ENCODE measurements at regions not wholly inside any gene's neighbourhood (a gene's known extent, or its start where the extent isn't known, plus 50 kb on each side); places are given as distances from the start of the nearest gene placed in this dataset.

DNA sequence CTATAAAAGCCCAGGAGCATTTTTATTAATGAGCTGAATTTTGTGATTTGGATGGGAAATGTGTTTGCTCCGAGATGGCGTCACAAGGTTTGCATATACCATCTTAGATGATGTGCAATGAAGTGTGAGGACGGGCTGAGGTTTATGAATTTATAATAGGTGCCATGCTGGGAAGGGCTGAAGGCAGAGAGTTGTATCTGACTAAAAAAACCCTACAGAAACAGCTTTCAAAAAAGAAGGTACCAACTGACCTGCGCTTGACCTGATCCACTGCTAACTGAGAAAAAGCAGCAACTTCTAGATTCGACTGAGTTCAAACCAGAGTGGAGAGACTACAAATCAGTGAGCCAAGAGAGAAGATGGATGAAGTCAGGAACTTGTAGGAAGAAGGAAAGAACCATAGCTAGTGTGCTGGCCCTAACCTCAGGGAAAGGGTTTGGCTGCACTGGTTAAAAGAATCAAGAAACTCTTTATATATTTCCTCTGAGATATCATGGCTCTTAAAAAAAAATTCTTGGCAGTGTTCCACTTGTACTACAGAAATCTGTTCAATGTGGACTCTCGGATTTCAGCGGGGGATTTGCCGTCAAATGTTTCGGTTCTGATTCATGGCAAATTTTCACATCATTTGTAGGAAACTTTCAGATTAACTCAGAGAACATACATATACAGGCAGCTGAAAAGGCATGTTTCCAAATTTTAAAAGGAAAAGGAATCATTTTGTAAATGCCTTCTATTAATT lies 56.5 kb upstream of the HDGFL1 start:
- Histone ChIP-seq H3K27me3 (ENCODE audit: control insufficient read depth, insufficient read depth, low read length) (no peaks in the 10 kb centered on the region), H3K4me3 (ENCODE audit: low read depth, low read length) (no peak overlapping the region), H3K36me3 (ENCODE audit: control insufficient read depth, insufficient read depth, low read length) (no peaks in the 10 kb centered on the region)
- FAIRE-seq (no peak), DNase-seq (ENCODE audit: low read depth) (peak; percentile 19)
- TF ChIP-seq, protein P1, sequence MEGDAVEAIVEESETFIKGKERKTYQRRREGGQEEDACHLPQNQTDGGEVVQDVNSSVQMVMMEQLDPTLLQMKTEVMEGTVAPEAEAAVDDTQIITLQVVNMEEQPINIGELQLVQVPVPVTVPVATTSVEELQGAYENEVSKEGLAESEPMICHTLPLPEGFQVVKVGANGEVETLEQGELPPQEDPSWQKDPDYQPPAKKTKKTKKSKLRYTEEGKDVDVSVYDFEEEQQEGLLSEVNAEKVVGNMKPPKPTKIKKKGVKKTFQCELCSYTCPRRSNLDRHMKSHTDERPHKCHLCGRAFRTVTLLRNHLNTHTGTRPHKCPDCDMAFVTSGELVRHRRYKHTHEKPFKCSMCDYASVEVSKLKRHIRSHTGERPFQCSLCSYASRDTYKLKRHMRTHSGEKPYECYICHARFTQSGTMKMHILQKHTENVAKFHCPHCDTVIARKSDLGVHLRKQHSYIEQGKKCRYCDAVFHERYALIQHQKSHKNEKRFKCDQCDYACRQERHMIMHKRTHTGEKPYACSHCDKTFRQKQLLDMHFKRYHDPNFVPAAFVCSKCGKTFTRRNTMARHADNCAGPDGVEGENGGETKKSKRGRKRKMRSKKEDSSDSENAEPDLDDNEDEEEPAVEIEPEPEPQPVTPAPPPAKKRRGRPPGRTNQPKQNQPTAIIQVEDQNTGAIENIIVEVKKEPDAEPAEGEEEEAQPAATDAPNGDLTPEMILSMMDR (IDR thresholded peaks at IDR 0.05; ENCODE audit: insufficient read depth, low read length, severe bottlenecking): no peak

DNA sequence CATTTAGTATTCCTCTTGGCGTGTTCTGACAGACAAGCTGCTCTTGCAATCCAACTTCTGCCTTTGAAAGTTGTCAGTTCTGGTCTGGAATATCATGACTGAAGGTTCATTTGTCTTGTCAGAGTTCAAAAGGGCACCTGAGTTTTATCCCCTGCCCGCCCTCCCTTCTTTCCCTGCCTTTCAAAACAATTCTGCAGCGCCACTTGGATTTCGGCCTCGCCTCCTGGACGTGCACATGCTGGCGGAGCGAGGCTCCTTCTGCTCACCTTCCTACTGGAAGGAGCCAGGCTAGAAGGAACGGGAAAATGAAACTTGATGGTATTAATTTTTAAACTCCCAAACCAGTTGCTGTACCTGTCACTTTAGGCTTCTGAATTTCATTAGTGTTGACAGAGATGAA lies 55.7 kb upstream of the HDGFL1 start:
- TF ChIP-seq, protein P1 (IDR thresholded peaks at IDR 0.05; ENCODE audit: insufficient read depth, low read length, severe bottlenecking): no peak
- FAIRE-seq (no peak), DNase-seq (ENCODE audit: low read depth) (no peak)
- Histone ChIP-seq H3K27me3 (ENCODE audit: control insufficient read depth, insufficient read depth, low read length) (no peaks in the 10 kb centered on the region), H3K4me3 (ENCODE audit: low read depth, low read length) (no peak overlapping the region), H3K36me3 (ENCODE audit: control insufficient read depth, insufficient read depth, low read length) (no peaks in the 10 kb centered on the region)

DNA sequence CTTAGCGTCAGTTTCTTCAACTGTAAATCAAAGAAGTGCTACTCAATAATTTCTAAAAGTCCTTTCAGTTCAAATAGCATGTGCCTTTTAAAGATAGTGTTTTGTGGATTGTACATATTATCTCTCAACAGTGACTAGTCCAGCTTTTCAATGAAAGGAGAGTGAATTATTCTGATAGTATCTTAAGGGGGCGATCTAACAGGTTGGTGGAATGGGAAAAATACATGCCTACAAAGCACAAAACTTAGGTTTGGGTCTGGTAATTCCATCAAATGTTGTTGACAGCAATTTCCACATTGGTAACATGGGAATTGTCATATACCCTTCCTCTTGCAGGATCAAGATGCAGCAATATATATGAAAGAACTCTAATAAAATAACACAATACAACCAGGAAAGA lies 50.1 kb upstream of the HDGFL1 start:
- Histone ChIP-seq H3K27me3 (ENCODE audit: control insufficient read depth, insufficient read depth, low read length) (no peaks in the 10 kb centered on the region), H3K4me3 (ENCODE audit: low read depth, low read length) (no peak overlapping the region), H3K36me3 (ENCODE audit: control insufficient read depth, insufficient read depth, low read length) (no peaks in the 10 kb centered on the region)
- FAIRE-seq (no peak), DNase-seq (ENCODE audit: low read depth) (no peak)
- TF ChIP-seq, protein P1 (IDR thresholded peaks at IDR 0.05; ENCODE audit: insufficient read depth, low read length, severe bottlenecking): no peak
